IMR-90 (cell line): ENCODE measurements at regions not wholly inside any gene's neighbourhood (a gene's known extent, or its start where the extent isn't known, plus 50 kb on each side); places are given as distances from the start of the nearest gene placed in this dataset.

Source experiments
- ATAC-seq: fragments of 200-7000 bp; cut with Tn5 transposase; 2 replicates; pipeline ENCODE4 v1.9.1; 2020; ENCODE audit warnings: low read depth, mild to moderate bottlenecking, moderate library complexity
- BruUV-seq: library from RNA; stranded (reverse); fragments of 400-500 nt; replicated peaks from 2 replicates; lab custom pipeline; 2021; lab: Mats Ljungman, UMichigan
- CTCF ChIA-PET: fragments of 300-600 bp; formaldehyde crosslinking; extraction: SDS; loops from one replicate; lab custom pipeline; 2021; ENCODE audit warnings: antibody characterized with exemption; lab: Yijun Ruan, JAX
- POLR2A ChIA-PET: fragments of 300-600 bp; sonication (Branson Sonifier 250); formaldehyde crosslinking; loops from one replicate; lab custom pipeline; 2022; ENCODE audit warnings: antibody characterized with exemption; ENCODE audit not compliant: unreplicated experiment; lab: Charles Lee
- DNase-seq: peaks from one replicate; pipeline ENCODE4 v3.0.0; 2013
- H2AFZ ChIP-seq: replicated peaks from 2 replicates; pipeline ENCODE3; 2013; ENCODE audit warnings: low read length, mild to moderate bottlenecking; ENCODE audit not compliant: poor library complexity
- H2AK5ac ChIP-seq: 2 replicates; pipeline ENCODE4 v1.6.1; 2013; ENCODE audit warnings: low read depth, low read length, inconsistent platforms
- H2AK9ac ChIP-seq: replicated peaks from 2 replicates; pipeline ENCODE3; 2013; ENCODE audit warnings: mild to moderate bottlenecking, low read depth, low read length, moderate library complexity; ENCODE audit not compliant: poor library complexity
- H2BK120ac ChIP-seq: 2 replicates; pipeline ENCODE4 v1.6.1; 2013; ENCODE audit warnings: low read depth, low read length, inconsistent platforms
- H2BK15ac ChIP-seq: 3 replicates; pipeline ENCODE4 v1.6.1; 2013; ENCODE audit warnings: low read depth, low read length, inconsistent platforms
- H2BK20ac ChIP-seq: 2 replicates; pipeline ENCODE4 v1.6.1; 2013; ENCODE audit warnings: low read depth, mild to moderate bottlenecking, inconsistent platforms, low read length, moderate library complexity
- H2BK5ac ChIP-seq: 2 replicates; pipeline ENCODE4 v1.6.1; 2013; ENCODE audit warnings: mild to moderate bottlenecking, low read depth, low read length, inconsistent platforms; ENCODE audit not compliant: poor library complexity, severe bottlenecking
- H3K14ac ChIP-seq: replicated peaks from 2 replicates; pipeline ENCODE4 v1.6.1; 2013; ENCODE audit warnings: low read depth, low read length, inconsistent platforms
- H3K18ac ChIP-seq: 2 replicates; pipeline ENCODE4 v1.6.1; 2013; ENCODE audit warnings: low read depth, low read length, control low read depth
- H3K23ac ChIP-seq: 2 replicates; pipeline ENCODE4 v1.6.1; 2013; ENCODE audit warnings: low read depth, low read length, inconsistent platforms
- H3K27ac ChIP-seq: 2 replicates; pipeline ENCODE4 v1.5.1; 2013; ENCODE audit warnings: mild to moderate bottlenecking, control low read depth, low read length; ENCODE audit not compliant: insufficient read depth
- H3K27me3 ChIP-seq: 2 replicates; pipeline ENCODE4 v1.6.1; 2013; ENCODE audit warnings: low read length; ENCODE audit not compliant: control insufficient read depth, insufficient read depth
- H3K36me3 ChIP-seq: 2 replicates; pipeline ENCODE4 v1.6.1; 2013; ENCODE audit warnings: low read length, mixed read lengths; ENCODE audit not compliant: control insufficient read depth, insufficient read depth
- H3K4ac ChIP-seq: 2 replicates; pipeline ENCODE4 v1.6.1; 2013; ENCODE audit warnings: low read depth, low read length, inconsistent platforms
- H3K4me1 ChIP-seq: 2 replicates; pipeline ENCODE4 v1.6.1; 2013; ENCODE audit warnings: low read length, mixed read lengths; ENCODE audit not compliant: control insufficient read depth, insufficient read depth
- H3K4me2 ChIP-seq: 2 replicates; pipeline ENCODE4 v1.6.1; 2013; ENCODE audit warnings: low read depth, mild to moderate bottlenecking, control low read depth, low read length, moderate library complexity
- H3K4me3 ChIP-seq: 2 replicates; pipeline ENCODE4 v1.5.1; 2013; ENCODE audit warnings: low read depth, mild to moderate bottlenecking, control low read depth, low read length, moderate library complexity; ENCODE audit not compliant: insufficient read depth
- H3K56ac ChIP-seq: 2 replicates; pipeline ENCODE4 v1.6.1; 2013; ENCODE audit warnings: low read length, inconsistent platforms; ENCODE audit not compliant: insufficient read depth; ENCODE audit errors: extremely low read depth
- H3K79me1 ChIP-seq, 2 experiments: 2 replicates each; pipeline ENCODE4 v1.6.1; 2013; ENCODE audit warnings: low read length in 2 of 2, inconsistent platforms in 1 of 2, low read depth in 1 of 2
- H3K9ac ChIP-seq: 2 replicates; pipeline ENCODE4 v1.6.1; 2013; ENCODE audit warnings: low read depth, low read length, control low read depth
- H3K9me1 ChIP-seq: 2 replicates; pipeline ENCODE4 v1.6.1; 2013; ENCODE audit warnings: low read length, inconsistent platforms; ENCODE audit not compliant: insufficient read depth
- H3K9me3 ChIP-seq: 2 replicates; pipeline ENCODE4 v1.6.1; 2013; ENCODE audit warnings: low read length; ENCODE audit not compliant: control insufficient read depth, insufficient read depth
- H4K20me1 ChIP-seq: 2 replicates; pipeline ENCODE4 v1.6.1; 2013; ENCODE audit warnings: low read length, inconsistent platforms; ENCODE audit not compliant: insufficient read depth
- H4K5ac ChIP-seq: 2 replicates; pipeline ENCODE4 v1.6.1; 2013; ENCODE audit warnings: mild to moderate bottlenecking, low read depth, low read length, control low read depth
- H4K8ac ChIP-seq, 2 experiments: 2 replicates each; pipeline ENCODE4 v1.6.1; 2013; ENCODE audit warnings: low read depth in 2 of 2, low read length in 2 of 2, control low read depth in 1 of 2, inconsistent platforms in 1 of 2
- H4K91ac ChIP-seq: 2 replicates; pipeline ENCODE4 v1.6.1; 2013; ENCODE audit warnings: low read depth, low read length, inconsistent platforms; ENCODE audit not compliant: insufficient read depth
- WGBS, 2 experiments: methylation state at CpG; one replicate each; pipeline versions ENCODE4 v1.1.5 to v1.1.7; 2013; ENCODE audit warnings: missing lambda C conversion rate in 2 of 2; ENCODE audit not compliant: insufficient read length in 1 of 2; ENCODE audit errors: extremely low coverage in 2 of 2; 5-methylcytosine and 5-hydroxymethylcytosine counted together
- dilution Hi-C: fragments of 300-500 bp; cut with HindIII; formaldehyde crosslinking; loops from one replicate; pipeline ENCODE4 v1.14.3; 2018; ENCODE audit warnings: low sequenced_read_pairs; ENCODE audit not compliant: unreplicated experiment
- in situ Hi-C: fragments of 300-500 bp; cut with MboI; formaldehyde crosslinking; loops from 3 replicates; pipeline ENCODE4 v1.14.3; 2019; ENCODE audit warnings: low sequenced_read_pairs, inconsistent platforms, mixed read lengths
- intact Hi-C: fragments of 100-400 bp; cut with micrococcal nuclease; formaldehyde crosslinking; loops from 2 replicates; pipeline ENCODE4 v1.10.0; 2022
- TF ChIP-seq, protein P1 (sequence below): fragments of 150-350 bp; IDR thresholded peaks from 2 replicates; pipeline ENCODE4 v1.6.1; 2017; ENCODE audit warnings: mild to moderate bottlenecking, antibody characterized with exemption, low read length, low read depth
- TF ChIP-seq, protein P2 (sequence below): fragments of 150-350 bp; IDR thresholded peaks from 2 replicates; pipeline ENCODE4 v1.6.1; 2016; ENCODE audit warnings: low read depth, mild to moderate bottlenecking, low read length, moderate library complexity, borderline replicate concordance
- TF ChIP-seq, protein P3 (sequence below): conservative IDR thresholded peaks from 2 replicates; pipeline ENCODE4 v1.5.1; 2012; ENCODE audit warnings: mild to moderate bottlenecking, low read depth, low read length, improper control_type of control experiment

DNA sequence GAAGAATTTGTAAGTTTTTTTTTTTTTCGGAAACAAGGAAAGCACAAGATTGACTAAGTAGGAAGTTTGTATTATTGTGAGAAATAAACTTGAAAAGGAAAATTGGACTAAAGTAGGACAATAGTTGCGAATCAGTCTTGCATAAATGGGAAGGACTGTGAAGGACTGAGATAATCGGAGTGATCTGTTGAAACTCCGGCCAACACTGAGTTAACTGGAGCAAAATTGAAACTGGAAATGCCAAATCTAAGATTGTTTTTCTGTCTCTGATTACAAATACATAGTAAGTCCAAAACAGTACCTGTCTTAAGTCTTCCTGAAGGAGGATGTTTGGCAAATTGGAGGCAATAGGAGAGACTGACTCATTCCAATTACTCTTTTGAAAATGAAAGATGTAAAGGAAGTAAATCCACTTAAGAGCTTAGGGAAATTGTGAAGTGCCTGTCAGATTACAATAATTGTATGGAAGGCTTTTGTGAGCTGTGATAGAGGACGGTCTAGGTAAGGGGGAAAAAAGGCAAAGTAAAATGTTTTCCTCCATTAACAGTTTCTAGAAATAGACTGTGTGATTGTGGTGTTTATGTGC, 204.9 kb upstream of the CYRIA start:
- H2BK20ac ChIP-seq: no peak overlapping the region
- ChIA-PET POLR2A (no interaction called here), CTCF (no interaction called here)
- no peak overlapping the region for H2AFZ ChIP-seq
- H2BK15ac ChIP-seq: no peak overlapping the region
- H2AK9ac ChIP-seq: no peak overlapping the region
- no peak for ATAC-seq
- no peak overlapping the region for H3K4ac ChIP-seq
- no peak overlapping the region for H3K4me3 ChIP-seq
- no peak overlapping the region for H2BK5ac ChIP-seq
- H4K8ac ChIP-seq: no peak overlapping the region
- no peaks in the 10 kb centered on the region for H3K4me1 ChIP-seq
- H3K23ac ChIP-seq: no peak overlapping the region
- no TSS peak for BruUV-seq
- H3K79me1 ChIP-seq: no peaks in the 10 kb centered on the region
- no peak overlapping the region for H3K18ac ChIP-seq
- H3K56ac ChIP-seq: no peak overlapping the region
- H4K20me1 ChIP-seq: no peaks in the 10 kb centered on the region
- dilution Hi-C loops (no loop called here), intact Hi-C loops (no loop called here), in situ Hi-C loops (no loop called here)
- no peak overlapping the region for H4K5ac ChIP-seq
- no peak for DNase-seq
- no peak overlapping the region for H3K14ac ChIP-seq
- H4K91ac ChIP-seq: no peak overlapping the region
- H3K4me2 ChIP-seq: no peak overlapping the region
- no peak overlapping the region for H2BK120ac ChIP-seq
- no peaks in the 10 kb centered on the region for H3K36me3 ChIP-seq
- no peak overlapping the region for H2AK5ac ChIP-seq
- H3K27ac ChIP-seq: no peak overlapping the region
- no CpG with 5 or more reads among the region's 5 CpGs for WGBS, 2 experiments
- H3K27me3 ChIP-seq: no peaks in the 10 kb centered on the region
- H3K9ac ChIP-seq: no peak overlapping the region
- H3K9me1 ChIP-seq: no peaks in the 10 kb centered on the region
- 0 out of 2 replicates have a peak, but pooled peaks cover 2% of the 10 kb centered on the region for H3K9me3 ChIP-seq
- TF ChIP-seq, protein P1, sequence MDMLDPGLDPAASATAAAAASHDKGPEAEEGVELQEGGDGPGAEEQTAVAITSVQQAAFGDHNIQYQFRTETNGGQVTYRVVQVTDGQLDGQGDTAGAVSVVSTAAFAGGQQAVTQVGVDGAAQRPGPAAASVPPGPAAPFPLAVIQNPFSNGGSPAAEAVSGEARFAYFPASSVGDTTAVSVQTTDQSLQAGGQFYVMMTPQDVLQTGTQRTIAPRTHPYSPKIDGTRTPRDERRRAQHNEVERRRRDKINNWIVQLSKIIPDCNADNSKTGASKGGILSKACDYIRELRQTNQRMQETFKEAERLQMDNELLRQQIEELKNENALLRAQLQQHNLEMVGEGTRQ: no peak
- TF ChIP-seq, protein P2, sequence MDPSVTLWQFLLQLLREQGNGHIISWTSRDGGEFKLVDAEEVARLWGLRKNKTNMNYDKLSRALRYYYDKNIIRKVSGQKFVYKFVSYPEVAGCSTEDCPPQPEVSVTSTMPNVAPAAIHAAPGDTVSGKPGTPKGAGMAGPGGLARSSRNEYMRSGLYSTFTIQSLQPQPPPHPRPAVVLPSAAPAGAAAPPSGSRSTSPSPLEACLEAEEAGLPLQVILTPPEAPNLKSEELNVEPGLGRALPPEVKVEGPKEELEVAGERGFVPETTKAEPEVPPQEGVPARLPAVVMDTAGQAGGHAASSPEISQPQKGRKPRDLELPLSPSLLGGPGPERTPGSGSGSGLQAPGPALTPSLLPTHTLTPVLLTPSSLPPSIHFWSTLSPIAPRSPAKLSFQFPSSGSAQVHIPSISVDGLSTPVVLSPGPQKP: no peak
- TF ChIP-seq, protein P3, sequence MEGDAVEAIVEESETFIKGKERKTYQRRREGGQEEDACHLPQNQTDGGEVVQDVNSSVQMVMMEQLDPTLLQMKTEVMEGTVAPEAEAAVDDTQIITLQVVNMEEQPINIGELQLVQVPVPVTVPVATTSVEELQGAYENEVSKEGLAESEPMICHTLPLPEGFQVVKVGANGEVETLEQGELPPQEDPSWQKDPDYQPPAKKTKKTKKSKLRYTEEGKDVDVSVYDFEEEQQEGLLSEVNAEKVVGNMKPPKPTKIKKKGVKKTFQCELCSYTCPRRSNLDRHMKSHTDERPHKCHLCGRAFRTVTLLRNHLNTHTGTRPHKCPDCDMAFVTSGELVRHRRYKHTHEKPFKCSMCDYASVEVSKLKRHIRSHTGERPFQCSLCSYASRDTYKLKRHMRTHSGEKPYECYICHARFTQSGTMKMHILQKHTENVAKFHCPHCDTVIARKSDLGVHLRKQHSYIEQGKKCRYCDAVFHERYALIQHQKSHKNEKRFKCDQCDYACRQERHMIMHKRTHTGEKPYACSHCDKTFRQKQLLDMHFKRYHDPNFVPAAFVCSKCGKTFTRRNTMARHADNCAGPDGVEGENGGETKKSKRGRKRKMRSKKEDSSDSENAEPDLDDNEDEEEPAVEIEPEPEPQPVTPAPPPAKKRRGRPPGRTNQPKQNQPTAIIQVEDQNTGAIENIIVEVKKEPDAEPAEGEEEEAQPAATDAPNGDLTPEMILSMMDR: no peak
